Heart left ventricle (tissue), 16 donors: ENCODE measurements at regions not wholly inside any gene's neighbourhood (a gene's known extent, or its start where the extent isn't known, plus 50 kb on each side); places are given as distances from the start of the nearest gene placed in this dataset.

Experiments used
- ATAC-seq, 4 donors: fragments of 200-7000 bp; cut with Tn5 transposase; one replicate each; pipeline ENCODE4 v1.9.1; 2020 to 2022; ENCODE audit warnings: moderate library complexity in 4 of 4, mild to moderate bottlenecking in 3 of 4, moderate number of reproducible peaks in 1 of 4
- DNase-seq, 5 donors: peaks; one replicate each; pipeline ENCODE4 v3.0.0-alpha.2; 2020
- H3K27ac ChIP-seq, 12 donors: fragments of 200-600 bp; sonication (generic) in 4 of 12; one replicate each; pipeline versions ENCODE4 v1.5.0 to v1.8.0; 2016 to 2022; ENCODE audit warnings: mild to moderate bottlenecking in 2 of 12
- H3K27me3 ChIP-seq, 9 donors: fragments of 200-600 bp; sonication (generic) in 2 of 9; one replicate each; pipeline versions ENCODE4 v1.5.1 to v1.8.0; 2016 to 2022; ENCODE audit warnings: mild to moderate bottlenecking in 3 of 9
- H3K36me3 ChIP-seq, 9 donors: fragments of 200-600 bp; sonication (generic) in 2 of 9; one replicate each; pipeline versions ENCODE4 v1.5.0 to v1.8.0; 2018 to 2022; ENCODE audit warnings: mild to moderate bottlenecking in 2 of 9
- H3K4me1 ChIP-seq, 12 donors: fragments of 200-600 bp; sonication (generic) in 4 of 12; one replicate each; pipeline versions ENCODE4 v1.5.0 to v1.8.0; 2016 to 2022; ENCODE audit warnings: mild to moderate bottlenecking in 3 of 12
- H3K4me3 ChIP-seq, 12 donors: fragments of 200-600 bp; sonication (generic) in 4 of 12; one replicate each; pipeline versions ENCODE4 v1.5.0 to v1.8.0; 2017 to 2022; ENCODE audit warnings: mild to moderate bottlenecking in 9 of 12, moderate library complexity in 4 of 12
- H3K9me3 ChIP-seq, 12 donors: fragments of 200-600 bp; sonication (generic) in 4 of 12; one replicate each; pipeline versions ENCODE4 v1.5.0 to v1.8.0; 2016 to 2022; ENCODE audit warnings: mild to moderate bottlenecking in 1 of 12
- CTCF ChIP-seq, 12 donors: fragments of 200-600 bp; sonication (generic) in 4 of 12; IDR thresholded peaks; one replicate each; pipeline versions ENCODE4 v1.5.0 to v1.8.0; 2018 to 2022; ENCODE audit warnings: antibody characterized with exemption in 12 of 12, mild to moderate bottlenecking in 5 of 12
- POLR2A ChIP-seq, 2 donors: fragments of 450-650 bp; IDR thresholded peaks; one replicate each; pipeline ENCODE4 v1.6.1; 2017; ENCODE audit warnings: antibody characterized with exemption in 2 of 2, mild to moderate bottlenecking in 2 of 2, moderate library complexity in 2 of 2
- WGBS, 4 donors: extraction: QIAGEN DNeasy Blood & Tissue Kit in 2 of 4; methylation state at CpG; one replicate each; pipeline versions ENCODE4 v1.1.5 to v1.1.7; 2013 to 2018; 5-methylcytosine and 5-hydroxymethylcytosine counted together
- intact Hi-C, 10 donors: fragments of 100-400 bp; cut with DNase I; formaldehyde crosslinking; loops; one replicate each; pipeline versions ENCODE4 v1.11.1 to v1.14.2; 2022
- donor health status: ischemic (EF 13 %, LVEDD 7.1; RV severe dilation, severe dysfunction).
- donor health status: healthy with polysubstance abuse.
- donor health status: DM: no; HTN: yes; CAD: no.
- donor health status: DM: no; HTN: no; CAD: no.
- donor health status: ischemic (EF 25% LVEDD 6.9; RV normal size, moderate dysfunction).
- donor health status: ischemic (EF 25% LVEDD 5.7; RV mildly dilated, moderate dysfunction).
- donor health status: healthy.
- donor health status: DM: yes; HTN: yes; CAD: no.
- donor health status: ischemic (EF 35%, LVEDD 5.7; RV mildly dilated, moderate dysfunction).
- donor health status: nonischemic (EF 11% LVEDD 7.7; RV severe dilation, severe dysfunction).
- donor health status: DM: yes; HTN: yes; CAD: no.
- donor health status: PGD.
- donor health status: ischemic (EF 29% LVEDD 5.4; RV normal size, mild dysfunction).
- donor health status: nonischemic (EF 23%, LVEDD 6.1; RV moderate dilation, normal function).

- TF ChIP-seq CTCF (IDR thresholded peaks at IDR 0.05) (no peak), POLR2A (IDR thresholded peaks at IDR 0.05) (no peak)
- DNase-seq: no peak
- ATAC-seq: no peak
- Histone ChIP-seq H3K4me1 (no peaks in the 10 kb centered on the region), H3K9me3 (no peaks in the 10 kb centered on the region), H3K27me3 (no peaks in the 10 kb centered on the region), H3K27ac (no peak overlapping the region), H3K4me3 (no peak overlapping the region), H3K36me3 (no peaks in the 10 kb centered on the region)
- intact Hi-C loops: no loop called here
- 66 to 82% (median 78%) methylated on average over 3 of the region's 3 CpGs for WGBS, 4 donors
Observed at GRCh38 chr20:12715991-12716680, 292.6 kb upstream of the SPTLC3 start.

- Histone ChIP-seq H3K36me3 (no peaks in the 10 kb centered on the region), H3K4me1 (no peaks in the 10 kb centered on the region), H3K27ac (no peak overlapping the region), H3K9me3 (no peaks in the 10 kb centered on the region), H3K27me3 (no peaks in the 10 kb centered on the region), H3K4me3 (no peak overlapping the region)
- WGBS, 4 donors: 65 to 72% (median 70%) methylated on average over 1 of the region's 1 CpG
- DNase-seq: no peak
- intact Hi-C loops: no loop called here
- no peak for TF ChIP-seq CTCF (IDR thresholded peaks at IDR 0.05)
- no peak for TF ChIP-seq POLR2A (IDR thresholded peaks at IDR 0.05)
- ATAC-seq: no peak
Observed at GRCh38 chr20:12717061-12717460, 291.7 kb upstream of the SPTLC3 start.

- Histone ChIP-seq H3K9me3 (no peaks in the 10 kb centered on the region), H3K27me3 (no peaks in the 10 kb centered on the region), H3K27ac (no peak overlapping the region), H3K36me3 (no peaks in the 10 kb centered on the region), H3K4me3 (no peak overlapping the region), H3K4me1 (no peaks in the 10 kb centered on the region)
- TF ChIP-seq CTCF (IDR thresholded peaks at IDR 0.05): no peak
- TF ChIP-seq POLR2A (IDR thresholded peaks at IDR 0.05): no peak
- DNase-seq: no peak
- WGBS, 4 donors: 34 to 54% (median 48%) methylated on average over 4 of the region's 4 CpGs
- no peak for ATAC-seq
- intact Hi-C loops: no loop called here
Observed at GRCh38 chr20:12718619-12719018, 290.2 kb upstream of the SPTLC3 start.

- Histone ChIP-seq H3K27me3 (no peaks in the 10 kb centered on the region), H3K4me1 (no peaks in the 10 kb centered on the region), H3K4me3 (no peak overlapping the region), H3K9me3 (no peaks in the 10 kb centered on the region), H3K27ac (no peak overlapping the region), H3K36me3 (no peaks in the 10 kb centered on the region)
- DNase-seq (no peak), ATAC-seq (no peak)
- 46 to 73% (median 60%) methylated on average over 2 of the region's 2 CpGs for WGBS, 4 donors
- TF ChIP-seq POLR2A (IDR thresholded peaks at IDR 0.05): no peak
- TF ChIP-seq CTCF (IDR thresholded peaks at IDR 0.05): no peak
- intact Hi-C loops: no loop called here
Observed at GRCh38 chr20:12721636-12722035, 287.1 kb upstream of the SPTLC3 start.
